GM13977 (cell line): ENCODE measurements at regions not wholly inside any gene's neighbourhood (a gene's known extent, or its start where the extent isn't known, plus 50 kb on each side); places are given as distances from the start of the nearest gene placed in this dataset.

ENCODE experiments used
- DNase-seq: peaks from one replicate; pipeline ENCODE4 v3.0.0; 2012; ENCODE audit warnings: low spot score
- CTCF ChIP-seq: IDR thresholded peaks from 2 replicates; pipeline ENCODE4 v1.5.1; 2012; ENCODE audit warnings: mild to moderate bottlenecking, control low read depth; ENCODE audit not compliant: insufficient read depth; ENCODE audit errors: extremely low read depth, missing control alignments
- in situ Hi-C: fragments of 300-500 bp; cut with MboI; formaldehyde crosslinking; loops from one replicate; pipeline ENCODE4 v1.12.0; 2022; ENCODE audit warnings: low sequenced_read_pairs, low pct_unique_long_range_greater_than_20kb, mixed read lengths, inconsistent platforms; ENCODE audit not compliant: unreplicated experiment

GRCh38 chr13:32911506-32911905, 104.7 kb upstream of the KL start:
- in situ Hi-C loops, result no loop called here
- peak; percentile 65 for DNase-seq
- TF ChIP-seq CTCF, result peak; percentile 62

GRCh38 chr13:32914686-32915085, 101.5 kb upstream of the KL start:
- in situ Hi-C loops, result no loop called here
- no peak for DNase-seq
- TF ChIP-seq CTCF, result no peak

GRCh38 chr13:32917504-32917903, 98.7 kb upstream of the KL start:
- no peak for TF ChIP-seq CTCF
- no peak for DNase-seq
- in situ Hi-C loops, result no loop called here

- no peak for TF ChIP-seq CTCF
Measured at GRCh38 chr13:32923725-32924124, 92.5 kb upstream of the KL start.

GRCh38 chr13:32924886-32925285, 91.3 kb upstream of the KL start:
- no peak for DNase-seq
- in situ Hi-C loops, result no loop called here
- TF ChIP-seq CTCF, result no peak

More at GRCh38 chr13:32923725-32924124, 92.5 kb upstream of the KL start:
- DNase-seq, result no peak
- in situ Hi-C loops, result no loop called here

GRCh38 chr13:32925506-32925905, 90.7 kb upstream of the KL start:
- in situ Hi-C loops, result no loop called here
- no peak for TF ChIP-seq CTCF
- DNase-seq, result no peak

GRCh38 chr13:32932376-32932775, 83.8 kb upstream of the KL start:
- DNase-seq, result no peak
- no peak for TF ChIP-seq CTCF
- in situ Hi-C loops, result no loop called here
